ENCODE measurements at regions not wholly inside any gene's neighbourhood (a gene's known extent, or its start where the extent isn't known, plus 50 kb on each side); places are given as distances from the start of the nearest gene placed in this dataset.

DNA sequence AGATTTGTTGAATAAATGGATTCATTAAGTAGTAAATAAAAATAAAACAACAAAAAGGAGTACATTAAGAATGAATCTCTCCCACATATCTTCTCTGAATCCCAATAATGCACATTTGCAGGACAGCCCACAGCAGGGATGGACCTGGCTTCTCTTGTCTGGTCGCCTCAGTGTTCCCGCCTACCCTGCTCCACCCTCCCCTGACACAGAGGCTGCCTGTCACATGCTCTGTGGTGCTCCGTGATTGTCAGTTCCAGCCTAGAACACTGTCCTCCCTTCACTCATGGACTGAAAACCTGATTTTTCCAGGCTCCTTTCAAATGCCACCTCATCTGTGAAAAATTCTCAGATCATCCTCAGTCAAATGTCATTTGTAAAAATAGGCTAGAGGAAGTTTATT, 94.5 kb upstream of the GPR12 start:
- TF ChIP-seq BCL11A (IDR thresholded peaks at IDR 0.05; ENCODE audit: low read depth, low read length) = no peak
- no peak for TF ChIP-seq POLR2A (IDR thresholded peaks at IDR 0.05; ENCODE audit: low read depth, low read length)
- no peak for TF ChIP-seq SMC3 (IDR thresholded peaks at IDR 0.05; ENCODE audit: borderline replicate concordance, low read length)
- TF ChIP-seq, protein P1, sequence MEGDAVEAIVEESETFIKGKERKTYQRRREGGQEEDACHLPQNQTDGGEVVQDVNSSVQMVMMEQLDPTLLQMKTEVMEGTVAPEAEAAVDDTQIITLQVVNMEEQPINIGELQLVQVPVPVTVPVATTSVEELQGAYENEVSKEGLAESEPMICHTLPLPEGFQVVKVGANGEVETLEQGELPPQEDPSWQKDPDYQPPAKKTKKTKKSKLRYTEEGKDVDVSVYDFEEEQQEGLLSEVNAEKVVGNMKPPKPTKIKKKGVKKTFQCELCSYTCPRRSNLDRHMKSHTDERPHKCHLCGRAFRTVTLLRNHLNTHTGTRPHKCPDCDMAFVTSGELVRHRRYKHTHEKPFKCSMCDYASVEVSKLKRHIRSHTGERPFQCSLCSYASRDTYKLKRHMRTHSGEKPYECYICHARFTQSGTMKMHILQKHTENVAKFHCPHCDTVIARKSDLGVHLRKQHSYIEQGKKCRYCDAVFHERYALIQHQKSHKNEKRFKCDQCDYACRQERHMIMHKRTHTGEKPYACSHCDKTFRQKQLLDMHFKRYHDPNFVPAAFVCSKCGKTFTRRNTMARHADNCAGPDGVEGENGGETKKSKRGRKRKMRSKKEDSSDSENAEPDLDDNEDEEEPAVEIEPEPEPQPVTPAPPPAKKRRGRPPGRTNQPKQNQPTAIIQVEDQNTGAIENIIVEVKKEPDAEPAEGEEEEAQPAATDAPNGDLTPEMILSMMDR (IDR thresholded peaks at IDR 0.05 in 2 of 3, conservative IDR thresholded peaks at IDR 0.05 in 1 of 3; ENCODE audit: control insufficient read depth in 2 of 3, extremely low read depth in 1 of 3, insufficient read depth in 1 of 3, low read depth in 3 of 3, low read length in 3 of 3) = no peak
- TF ChIP-seq HCFC1 (IDR thresholded peaks at IDR 0.05; ENCODE audit: low read length) = no peak
- TF ChIP-seq EZH2 (IDR thresholded peaks at IDR 0.05; ENCODE audit: borderline replicate concordance, control insufficient read depth, low read depth, low read length) = no peak

All from GM12878 (cell line).